ENCODE measurements at regions not wholly inside any gene's neighbourhood (a gene's known extent, or its start where the extent isn't known, plus 50 kb on each side); places are given as distances from the start of the nearest gene placed in this dataset.

DNA sequence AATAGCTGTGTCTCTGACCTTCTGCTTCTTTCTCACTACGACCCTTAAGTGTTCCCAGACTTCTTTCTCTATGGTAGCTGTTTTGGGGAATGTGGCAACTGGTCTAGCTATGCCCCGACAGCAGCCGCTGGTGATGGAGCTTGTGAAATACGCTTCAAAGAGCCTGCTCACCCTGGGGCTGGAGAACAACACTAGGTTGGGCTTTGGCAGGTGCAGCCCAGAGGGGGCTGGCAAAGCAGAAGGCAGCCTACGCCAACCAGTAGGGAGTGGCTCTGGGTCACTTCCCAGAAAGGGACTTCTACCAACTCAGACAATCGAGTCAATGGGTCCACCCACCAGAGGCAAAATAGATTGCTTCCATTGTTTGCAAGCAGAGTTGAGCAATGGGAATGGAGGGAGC is 262.8 kb downstream of the LMO4 start:
- no peaks in the 10 kb centered on the region for H3K79me2 ChIP-seq (ENCODE audit: control insufficient read depth, insufficient read depth, low read length)
- no peaks in the 10 kb centered on the region for H3K4me1 ChIP-seq (ENCODE audit: control insufficient read depth, extremely low read depth, insufficient read depth, low read length)
- no peak overlapping the region for H2AFZ ChIP-seq (ENCODE audit: low read length)
- no peaks in the 10 kb centered on the region for H4K20me1 ChIP-seq (ENCODE audit: control insufficient read depth, extremely low read depth, insufficient read depth, low read length)
- H3K36me3 ChIP-seq (ENCODE audit: control insufficient read depth, insufficient read depth, low read length) = no peaks in the 10 kb centered on the region
- TF ChIP-seq, protein P1, sequence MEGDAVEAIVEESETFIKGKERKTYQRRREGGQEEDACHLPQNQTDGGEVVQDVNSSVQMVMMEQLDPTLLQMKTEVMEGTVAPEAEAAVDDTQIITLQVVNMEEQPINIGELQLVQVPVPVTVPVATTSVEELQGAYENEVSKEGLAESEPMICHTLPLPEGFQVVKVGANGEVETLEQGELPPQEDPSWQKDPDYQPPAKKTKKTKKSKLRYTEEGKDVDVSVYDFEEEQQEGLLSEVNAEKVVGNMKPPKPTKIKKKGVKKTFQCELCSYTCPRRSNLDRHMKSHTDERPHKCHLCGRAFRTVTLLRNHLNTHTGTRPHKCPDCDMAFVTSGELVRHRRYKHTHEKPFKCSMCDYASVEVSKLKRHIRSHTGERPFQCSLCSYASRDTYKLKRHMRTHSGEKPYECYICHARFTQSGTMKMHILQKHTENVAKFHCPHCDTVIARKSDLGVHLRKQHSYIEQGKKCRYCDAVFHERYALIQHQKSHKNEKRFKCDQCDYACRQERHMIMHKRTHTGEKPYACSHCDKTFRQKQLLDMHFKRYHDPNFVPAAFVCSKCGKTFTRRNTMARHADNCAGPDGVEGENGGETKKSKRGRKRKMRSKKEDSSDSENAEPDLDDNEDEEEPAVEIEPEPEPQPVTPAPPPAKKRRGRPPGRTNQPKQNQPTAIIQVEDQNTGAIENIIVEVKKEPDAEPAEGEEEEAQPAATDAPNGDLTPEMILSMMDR (conservative IDR thresholded peaks at IDR 0.05 in 1 of 2, IDR thresholded peaks at IDR 0.05 in 1 of 2; ENCODE audit: low read depth in 1 of 2, low read length in 2 of 2) = no peak
- no peak for TF ChIP-seq EZH2 (IDR thresholded peaks at IDR 0.05; ENCODE audit: low read length, missing control alignments)
- H3K9ac ChIP-seq (ENCODE audit: insufficient read depth, low read length) = no peak overlapping the region
- no peak overlapping the region for H3K27ac ChIP-seq (ENCODE audit: insufficient read depth, low read length)
- no peak overlapping the region for H3K4me3 ChIP-seq (replicated peaks in 1 of 4; ENCODE audit: control extremely low read depth in 1 of 4, insufficient read depth in 1 of 4, low read depth in 3 of 4, low read length in 4 of 4)
- no peaks in the 10 kb centered on the region for H3K27me3 ChIP-seq (ENCODE audit: control insufficient read depth, insufficient read depth, low read length)
- H3K4me2 ChIP-seq (ENCODE audit: extremely low read depth, insufficient read depth, low read length) = no peak overlapping the region
- H3K9me3 ChIP-seq (ENCODE audit: control insufficient read depth, insufficient read depth, low read depth, low read length) = no peaks in the 10 kb centered on the region
- DNase-seq (ENCODE audit: low read depth in 2 of 2) = no peak

DNA sequence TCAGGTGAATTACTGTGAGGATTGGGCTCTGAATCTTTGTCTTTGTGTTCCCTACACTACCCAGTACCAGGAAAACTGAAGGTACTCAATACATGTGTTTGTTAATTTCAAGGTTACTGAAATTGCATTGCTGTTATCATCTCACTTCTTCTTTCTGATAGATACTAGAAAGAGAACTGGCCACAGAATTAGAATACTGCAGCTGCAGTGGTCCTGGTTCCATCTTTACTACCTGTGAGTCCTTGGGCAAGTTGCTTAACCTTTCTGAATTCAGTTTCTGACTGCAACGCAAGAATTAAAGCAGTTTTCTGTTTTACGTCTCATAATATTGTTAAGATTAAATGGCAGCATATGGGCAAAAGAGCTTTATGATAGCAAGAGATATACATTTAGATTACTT is 263.5 kb downstream of the LMO4 start:
- H3K27ac ChIP-seq (ENCODE audit: insufficient read depth, low read length) = no peak overlapping the region
- no peak overlapping the region for H3K4me3 ChIP-seq (replicated peaks in 1 of 4; ENCODE audit: control extremely low read depth in 1 of 4, insufficient read depth in 1 of 4, low read depth in 3 of 4, low read length in 4 of 4)
- H3K27me3 ChIP-seq (ENCODE audit: control insufficient read depth, insufficient read depth, low read length) = no peaks in the 10 kb centered on the region

DNA sequence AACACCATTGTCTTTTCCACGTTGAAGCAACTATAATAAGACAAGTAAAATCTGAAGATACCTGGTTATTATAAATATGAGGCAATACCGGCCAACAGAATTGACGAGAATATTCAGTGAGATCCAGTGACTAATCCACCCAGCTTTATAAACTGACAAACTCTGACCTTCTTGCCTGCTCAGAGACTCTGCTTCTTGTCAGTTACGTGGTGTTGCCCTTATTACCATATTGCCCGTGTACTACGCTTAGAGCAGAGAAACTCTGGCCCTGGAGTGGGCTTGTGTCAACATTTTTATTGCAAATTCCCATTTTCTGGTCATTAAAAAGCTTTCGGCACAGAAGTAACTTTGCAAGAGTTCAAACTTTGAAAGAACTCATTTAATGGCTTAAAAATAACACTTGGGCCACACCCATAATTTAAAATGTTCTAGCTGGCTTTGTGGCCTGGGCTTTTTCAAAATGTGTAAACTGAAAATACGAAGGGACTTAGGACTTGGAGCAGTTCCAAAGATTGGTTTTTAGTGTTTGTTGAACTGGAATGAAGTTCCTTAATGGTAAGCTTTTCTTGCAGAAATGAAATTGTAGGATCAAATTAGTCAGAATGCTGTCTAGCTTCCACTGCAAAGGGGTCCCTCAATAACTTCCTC is 266.2 kb downstream of the LMO4 start:
- peak in 1 of 2 donors; percentile 74 for DNase-seq (ENCODE audit: low read depth in 2 of 2)
- H3K4me3 ChIP-seq (replicated peaks in 1 of 4; ENCODE audit: control extremely low read depth in 1 of 4, insufficient read depth in 1 of 4, low read depth in 3 of 4, low read length in 4 of 4) = no peak overlapping the region
- peak overlapping the region; percentile 33 for H3K4me2 ChIP-seq (ENCODE audit: extremely low read depth, insufficient read depth, low read length)

More for the DNA sequence above, 263.5 kb downstream of the LMO4 start:
- TF ChIP-seq, protein P1 (conservative IDR thresholded peaks at IDR 0.05 in 1 of 2, IDR thresholded peaks at IDR 0.05 in 1 of 2; ENCODE audit: low read depth in 1 of 2, low read length in 2 of 2) = no peak
- no peak for TF ChIP-seq EZH2 (IDR thresholded peaks at IDR 0.05; ENCODE audit: low read length, missing control alignments)
- no peaks in the 10 kb centered on the region for H3K9me3 ChIP-seq (ENCODE audit: control insufficient read depth, insufficient read depth, low read depth, low read length)
- DNase-seq (ENCODE audit: low read depth in 2 of 2) = no peak
- no peak overlapping the region for H3K9ac ChIP-seq (ENCODE audit: insufficient read depth, low read length)
- no peaks in the 10 kb centered on the region for H3K79me2 ChIP-seq (ENCODE audit: control insufficient read depth, insufficient read depth, low read length)
- H3K36me3 ChIP-seq (ENCODE audit: control insufficient read depth, insufficient read depth, low read length) = no peaks in the 10 kb centered on the region
- no peak overlapping the region for H2AFZ ChIP-seq (ENCODE audit: low read length)
- H4K20me1 ChIP-seq (ENCODE audit: control insufficient read depth, extremely low read depth, insufficient read depth, low read length) = no peaks in the 10 kb centered on the region
- H3K4me1 ChIP-seq (ENCODE audit: control insufficient read depth, extremely low read depth, insufficient read depth, low read length) = no peaks in the 10 kb centered on the region
- no peak overlapping the region for H3K4me2 ChIP-seq (ENCODE audit: extremely low read depth, insufficient read depth, low read length)

More for the DNA sequence above, 266.2 kb downstream of the LMO4 start:
- Histone ChIP-seq H3K36me3 (ENCODE audit: control insufficient read depth, insufficient read depth, low read length) (no peaks in the 10 kb centered on the region), H3K9ac (ENCODE audit: insufficient read depth, low read length) (no peak overlapping the region), H3K27ac (ENCODE audit: insufficient read depth, low read length) (no peak overlapping the region), H3K9me3 (ENCODE audit: control insufficient read depth, insufficient read depth, low read depth, low read length) (no peaks in the 10 kb centered on the region), H3K4me1 (ENCODE audit: control insufficient read depth, extremely low read depth, insufficient read depth, low read length) (no peaks in the 10 kb centered on the region), H3K27me3 (ENCODE audit: control insufficient read depth, insufficient read depth, low read length) (no peaks in the 10 kb centered on the region), H2AFZ (ENCODE audit: low read length) (peak overlapping the region; percentile 16), H4K20me1 (ENCODE audit: control insufficient read depth, extremely low read depth, insufficient read depth, low read length) (no peaks in the 10 kb centered on the region), H3K79me2 (ENCODE audit: control insufficient read depth, insufficient read depth, low read length) (no peaks in the 10 kb centered on the region)
- no peak for TF ChIP-seq EZH2 (IDR thresholded peaks at IDR 0.05; ENCODE audit: low read length, missing control alignments)
- TF ChIP-seq, protein P1 (conservative IDR thresholded peaks at IDR 0.05 in 1 of 2, IDR thresholded peaks at IDR 0.05 in 1 of 2; ENCODE audit: low read depth in 1 of 2, low read length in 2 of 2) = no peak

All from fibroblast of lung (primary cell).